Sigmoid colon (tissue), 4 donors: ENCODE measurements at regions not wholly inside any gene's neighbourhood (a gene's known extent, or its start where the extent isn't known, plus 50 kb on each side); places are given as distances from the start of the nearest gene placed in this dataset.

Source experiments
- CTCF ChIP-seq, 4 experiments: fragments of 450-650 bp in 3 of 4; fragments of 200-600 bp in 1 of 4; IDR thresholded peaks; one replicate each; pipeline ENCODE4 v1.5.1; 2016 to 2019; ENCODE audit warnings: antibody characterized with exemption in 4 of 4, mild to moderate bottlenecking in 3 of 4, moderate library complexity in 2 of 4
- EP300 ChIP-seq, 4 donors: sonication (generic); formaldehyde crosslinking; IDR thresholded peaks; one replicate each; pipeline ENCODE4 v1.6.1; 2017; ENCODE audit warnings: antibody characterized with exemption in 4 of 4

- no peak for TF ChIP-seq CTCF (IDR thresholded peaks at IDR 0.05)
- no peak for TF ChIP-seq EP300 (IDR thresholded peaks at IDR 0.05)
These were observed 589.8 kb upstream of the CDH4 start for GRCh38 chr20:60662307-60662706.
